Keratinocyte (primary cell): ENCODE measurements at regions not wholly inside any gene's neighbourhood (a gene's known extent, or its start where the extent isn't known, plus 50 kb on each side); places are given as distances from the start of the nearest gene placed in this dataset.
A peak's percentile ranks its signal among the peaks of the same experiment; 100 is the strongest.

Source experiments
- DNase-seq: peaks from one replicate; pipeline ENCODE4 v3.0.0-alpha.2; 2011; ENCODE audit warnings: low read depth, missing footprints, low spot score
- FAIRE-seq: peaks from 2 replicates; lab custom pipeline; 2011; peaks lifted over from hg19 to GRCh38; lab: Jason Lieb, UNC
- H2AFZ ChIP-seq: 2 replicates; pipeline ENCODE4 v1.6.0; 2012; ENCODE audit warnings: low read length, control low read depth, inconsistent platforms; ENCODE audit not compliant: control insufficient read depth
- H3K27ac ChIP-seq: 2 replicates; pipeline ENCODE4 v1.5.1; 2011; ENCODE audit warnings: low read length; ENCODE audit not compliant: control insufficient read depth, insufficient read depth
- H3K27me3 ChIP-seq: 3 replicates; pipeline ENCODE4 v1.6.0; 2011; ENCODE audit warnings: low read length; ENCODE audit not compliant: control insufficient read depth, insufficient read depth; ENCODE audit errors: extremely low read depth
- H3K36me3 ChIP-seq, 2 experiments: 2 replicates in 1 of 2; 3 replicates in 1 of 2; pipeline ENCODE4 v1.5.1; 2011; ENCODE audit warnings: low read length in 2 of 2, mild to moderate bottlenecking in 1 of 2; ENCODE audit not compliant: control insufficient read depth in 2 of 2, insufficient read depth in 2 of 2; ENCODE audit errors: extremely low read depth in 1 of 2
- H3K4me1 ChIP-seq: 3 replicates; pipeline ENCODE4 v1.5.1; 2011; ENCODE audit warnings: low read length; ENCODE audit not compliant: control insufficient read depth, insufficient read depth; ENCODE audit errors: extremely low read depth
- H3K4me2 ChIP-seq: 3 replicates; pipeline ENCODE4 v1.6.0; 2011; ENCODE audit warnings: low read depth, low read length; ENCODE audit not compliant: control insufficient read depth, insufficient read depth; ENCODE audit errors: extremely low read depth
- H3K4me3 ChIP-seq, 3 experiments: fragments of 200-600 bp in 1 of 3; sonication (generic) in 1 of 3; 2 replicates in 2 of 3; 3 replicates in 1 of 3; pipeline ENCODE4 v1.5.1; 2011 to 2016; ENCODE audit warnings: low read length in 3 of 3, mild to moderate bottlenecking in 3 of 3, control low read depth in 2 of 3, inconsistent platforms in 1 of 3, low read depth in 1 of 3, mixed read lengths in 1 of 3, mixed run types in 1 of 3, moderate library complexity in 1 of 3; ENCODE audit not compliant: control insufficient read depth in 2 of 3, insufficient read depth in 2 of 3; ENCODE audit errors: extremely low read depth in 1 of 3
- H3K79me2 ChIP-seq: 2 replicates; pipeline ENCODE4 v1.6.0; 2012; ENCODE audit warnings: low read length; ENCODE audit not compliant: control insufficient read depth, insufficient read depth
- H3K9ac ChIP-seq: 3 replicates; pipeline ENCODE4 v1.6.0; 2011; ENCODE audit warnings: low read length; ENCODE audit not compliant: control insufficient read depth, insufficient read depth; ENCODE audit errors: extremely low read depth
- H3K9me1 ChIP-seq: 3 replicates; pipeline ENCODE4 v1.6.0; 2011; ENCODE audit warnings: low read length; ENCODE audit not compliant: control insufficient read depth, insufficient read depth; ENCODE audit errors: extremely low read depth
- H3K9me3 ChIP-seq: 2 replicates; pipeline ENCODE4 v1.5.1; 2012; ENCODE audit warnings: low read depth, low read length; ENCODE audit not compliant: control insufficient read depth
- H4K20me1 ChIP-seq: 3 replicates; pipeline ENCODE4 v1.6.0; 2011; ENCODE audit warnings: low read length; ENCODE audit not compliant: control insufficient read depth, insufficient read depth; ENCODE audit errors: extremely low read depth
- CTCF ChIP-seq, 3 experiments: IDR thresholded peaks in 1 of 3; conservative IDR thresholded peaks in 1 of 3; optimal IDR thresholded peaks in 1 of 3; 2 replicates in 2 of 3; 3 replicates in 1 of 3; pipeline versions ENCODE3 to v1.5.1; 2011; ENCODE audit warnings: low read length in 3 of 3, mild to moderate bottlenecking in 3 of 3, moderate library complexity in 2 of 3, control low read depth in 1 of 3, inconsistent platforms in 1 of 3; ENCODE audit not compliant: insufficient read depth in 2 of 3; ENCODE audit errors: extremely low read depth in 1 of 3
- EZH2 ChIP-seq: IDR thresholded peaks from one replicate; pipeline ENCODE4 v1.6.1; 2012; ENCODE audit warnings: inconsistent platforms, mild to moderate bottlenecking, low read length, moderate library complexity
- dilution Hi-C: fragments of 300-500 bp; cut with MboI; formaldehyde crosslinking; loops from one replicate; pipeline ENCODE4 v1.7.0; 2020; ENCODE audit warnings: low sequenced_read_pairs; ENCODE audit not compliant: extremely low pct_ligation_motif_present

GRCh38 chr3:22582266-22582665 lies 620.9 kb upstream of the UBE2E2 start:
- dilution Hi-C loops: no loop called here
- Histone ChIP-seq H3K4me3 (no peak overlapping the region), H3K9ac (no peak overlapping the region), H3K27me3 (no peaks in the 10 kb centered on the region), H3K9me1 (no peaks in the 10 kb centered on the region), H3K9me3 (no peaks in the 10 kb centered on the region), H3K27ac (no peak overlapping the region), H3K79me2 (no peaks in the 10 kb centered on the region), H4K20me1 (no peaks in the 10 kb centered on the region), H3K4me1 (peaks cover 10% of the 10 kb centered on the region), H3K36me3 (no peaks in the 10 kb centered on the region), H3K4me2 (no peak overlapping the region), H2AFZ (no peak overlapping the region)
- no peak for FAIRE-seq
- no peak for DNase-seq
- TF ChIP-seq EZH2 (no peak), CTCF (optimal IDR thresholded peaks at IDR 0.05 in 1 of 3, IDR thresholded peaks at IDR 0.05 in 1 of 3, conservative IDR thresholded peaks at IDR 0.05 in 1 of 3; ENCODE audit: extremely low read depth in 1 of 3, insufficient read depth in 2 of 3, low read length in 3 of 3) (no peak)

GRCh38 chr3:22585504-22585903 lies 617.6 kb upstream of the UBE2E2 start:
- no peaks in the 10 kb centered on the region for H3K9me1 ChIP-seq
- peaks cover 10% of the 10 kb centered on the region for H3K4me1 ChIP-seq
- no peak overlapping the region for H3K9ac ChIP-seq
- TF ChIP-seq EZH2 (no peak), CTCF (optimal IDR thresholded peaks at IDR 0.05 in 1 of 3, IDR thresholded peaks at IDR 0.05 in 1 of 3, conservative IDR thresholded peaks at IDR 0.05 in 1 of 3; ENCODE audit: extremely low read depth in 1 of 3, insufficient read depth in 2 of 3, low read length in 3 of 3) (no peak)
- no peaks in the 10 kb centered on the region for H3K9me3 ChIP-seq
- dilution Hi-C loops: no loop called here
- no peaks in the 10 kb centered on the region for H4K20me1 ChIP-seq
- FAIRE-seq (peak; percentile 89), DNase-seq (peak; percentile 59)
- peak overlapping the region; percentile 43 for H3K4me2 ChIP-seq
- H2AFZ ChIP-seq: peak overlapping the region; percentile 28
- H3K27ac ChIP-seq: no peak overlapping the region
- H3K4me3 ChIP-seq: no peak overlapping the region
- H3K79me2 ChIP-seq: no peaks in the 10 kb centered on the region
- no peaks in the 10 kb centered on the region for H3K36me3 ChIP-seq
- H3K27me3 ChIP-seq: no peaks in the 10 kb centered on the region
